ENCODE measurements at regions not wholly inside any gene's neighbourhood (a gene's known extent, or its start where the extent isn't known, plus 50 kb on each side); places are given as distances from the start of the nearest gene placed in this dataset.

GRCh38 chr9:135004772-135005171, 82.7 kb upstream of the OLFM1 start:
- in situ Hi-C loops (cut with MboI; ENCODE audit: low sequenced_read_pairs): no loop called here

GRCh38 chr9:135006911-135007570, 80.4 kb upstream of the OLFM1 start:
- in situ Hi-C loops (cut with MboI; ENCODE audit: low sequenced_read_pairs): no loop called here

GRCh38 chr9:135007601-135008000, 79.9 kb upstream of the OLFM1 start:
- in situ Hi-C loops (cut with MboI; ENCODE audit: low sequenced_read_pairs): no loop called here

GRCh38 chr9:135008416-135008815, 79.1 kb upstream of the OLFM1 start:
- in situ Hi-C loops (cut with MboI; ENCODE audit: low sequenced_read_pairs): no loop called here

- in situ Hi-C loops (cut with MboI; ENCODE audit: low sequenced_read_pairs): no loop called here
Measured at GRCh38 chr9:135009051-135009560, 78.4 kb upstream of the OLFM1 start.

- in situ Hi-C loops (cut with MboI; ENCODE audit: low sequenced_read_pairs): no loop called here
Measured at GRCh38 chr9:135009794-135010585, 77.5 kb upstream of the OLFM1 start.

- in situ Hi-C loops (cut with MboI; ENCODE audit: low sequenced_read_pairs): no loop called here
Measured at GRCh38 chr9:135010586-135010860, 76.9 kb upstream of the OLFM1 start.

- in situ Hi-C loops (cut with MboI; ENCODE audit: low sequenced_read_pairs): no loop called here
Measured at GRCh38 chr9:135010921-135011320, 76.5 kb upstream of the OLFM1 start.

- in situ Hi-C loops (cut with MboI; ENCODE audit: low sequenced_read_pairs): no loop called here
Measured at GRCh38 chr9:135012166-135012565, 75.3 kb upstream of the OLFM1 start.

- in situ Hi-C loops (cut with MboI; ENCODE audit: low sequenced_read_pairs): no loop called here
Measured at GRCh38 chr9:135014311-135015010, 73.0 kb upstream of the OLFM1 start.

GRCh38 chr9:135015096-135015495, 72.4 kb upstream of the OLFM1 start:
- in situ Hi-C loops (cut with MboI; ENCODE audit: low sequenced_read_pairs): no loop called here

- in situ Hi-C loops (cut with MboI; ENCODE audit: low sequenced_read_pairs): no loop called here
Measured at GRCh38 chr9:135015565-135015964, 71.9 kb upstream of the OLFM1 start.

- in situ Hi-C loops (cut with MboI; ENCODE audit: low sequenced_read_pairs): no loop called here
Measured at GRCh38 chr9:135016037-135016640, 71.3 kb upstream of the OLFM1 start.

- in situ Hi-C loops (cut with MboI; ENCODE audit: low sequenced_read_pairs): no loop called here
Measured at GRCh38 chr9:135016876-135017275, 70.6 kb upstream of the OLFM1 start.

GRCh38 chr9:135017899-135018298, 69.6 kb upstream of the OLFM1 start:
- in situ Hi-C loops (cut with MboI; ENCODE audit: low sequenced_read_pairs): no loop called here

GRCh38 chr9:135018306-135018915, 69.1 kb upstream of the OLFM1 start:
- in situ Hi-C loops (cut with MboI; ENCODE audit: low sequenced_read_pairs): no loop called here

GRCh38 chr9:135019224-135019623, 68.2 kb upstream of the OLFM1 start:
- in situ Hi-C loops (cut with MboI; ENCODE audit: low sequenced_read_pairs): no loop called here

- in situ Hi-C loops (cut with MboI; ENCODE audit: low sequenced_read_pairs): no loop called here
Measured at GRCh38 chr9:135020481-135021392, 66.7 kb upstream of the OLFM1 start.

GRCh38 chr9:135021393-135021789, 66.1 kb upstream of the OLFM1 start:
- in situ Hi-C loops (cut with MboI; ENCODE audit: low sequenced_read_pairs): no loop called here

All from HL-60/S4 treated with phorbol 12-myristate 13-acetate at 8.2 ng/mL for 4 days and 3 days (cell line).